Epithelial cell of esophagus (primary cell): ENCODE measurements at regions not wholly inside any gene's neighbourhood (a gene's known extent, or its start where the extent isn't known, plus 50 kb on each side); places are given as distances from the start of the nearest gene placed in this dataset.

ENCODE experiments used
- DNase-seq: peaks from one replicate; pipeline ENCODE4 v3.0.0; 2010; ENCODE audit warnings: low read depth
- H3K4me3 ChIP-seq: 2 replicates; pipeline ENCODE4 v1.5.1; 2011; ENCODE audit warnings: mild to moderate bottlenecking, low read length, control low read depth
- TF ChIP-seq, protein P1 (sequence below): IDR thresholded peaks from 2 replicates; pipeline ENCODE4 v1.5.1; 2011; ENCODE audit warnings: low read depth, mild to moderate bottlenecking, low read length, control low read depth, inconsistent platforms; ENCODE audit not compliant: insufficient read depth; ENCODE audit errors: missing control alignments

DNA sequence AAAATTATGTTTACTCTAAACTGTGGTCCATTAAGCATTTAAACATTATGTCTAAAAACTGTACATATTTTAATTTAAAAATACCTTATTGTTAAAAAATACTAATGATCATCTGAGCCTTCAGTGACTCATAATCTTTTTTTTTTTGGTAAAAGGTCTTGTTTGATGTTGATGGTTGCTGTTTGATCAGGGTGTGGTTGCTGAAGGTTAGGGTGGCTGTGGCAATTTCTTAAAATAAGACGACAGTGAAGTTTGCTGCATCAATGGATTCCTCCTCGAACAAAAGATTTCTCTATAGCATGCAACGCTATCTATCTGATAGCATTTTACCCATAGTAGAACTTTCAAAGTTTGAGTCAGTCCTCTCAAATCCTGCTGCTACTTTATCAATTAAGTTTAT lies 180.0 kb upstream of the AHR start:
- TF ChIP-seq, protein P1, sequence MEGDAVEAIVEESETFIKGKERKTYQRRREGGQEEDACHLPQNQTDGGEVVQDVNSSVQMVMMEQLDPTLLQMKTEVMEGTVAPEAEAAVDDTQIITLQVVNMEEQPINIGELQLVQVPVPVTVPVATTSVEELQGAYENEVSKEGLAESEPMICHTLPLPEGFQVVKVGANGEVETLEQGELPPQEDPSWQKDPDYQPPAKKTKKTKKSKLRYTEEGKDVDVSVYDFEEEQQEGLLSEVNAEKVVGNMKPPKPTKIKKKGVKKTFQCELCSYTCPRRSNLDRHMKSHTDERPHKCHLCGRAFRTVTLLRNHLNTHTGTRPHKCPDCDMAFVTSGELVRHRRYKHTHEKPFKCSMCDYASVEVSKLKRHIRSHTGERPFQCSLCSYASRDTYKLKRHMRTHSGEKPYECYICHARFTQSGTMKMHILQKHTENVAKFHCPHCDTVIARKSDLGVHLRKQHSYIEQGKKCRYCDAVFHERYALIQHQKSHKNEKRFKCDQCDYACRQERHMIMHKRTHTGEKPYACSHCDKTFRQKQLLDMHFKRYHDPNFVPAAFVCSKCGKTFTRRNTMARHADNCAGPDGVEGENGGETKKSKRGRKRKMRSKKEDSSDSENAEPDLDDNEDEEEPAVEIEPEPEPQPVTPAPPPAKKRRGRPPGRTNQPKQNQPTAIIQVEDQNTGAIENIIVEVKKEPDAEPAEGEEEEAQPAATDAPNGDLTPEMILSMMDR = no peak
- no peak overlapping the region for H3K4me3 ChIP-seq
- no peak for DNase-seq

DNA sequence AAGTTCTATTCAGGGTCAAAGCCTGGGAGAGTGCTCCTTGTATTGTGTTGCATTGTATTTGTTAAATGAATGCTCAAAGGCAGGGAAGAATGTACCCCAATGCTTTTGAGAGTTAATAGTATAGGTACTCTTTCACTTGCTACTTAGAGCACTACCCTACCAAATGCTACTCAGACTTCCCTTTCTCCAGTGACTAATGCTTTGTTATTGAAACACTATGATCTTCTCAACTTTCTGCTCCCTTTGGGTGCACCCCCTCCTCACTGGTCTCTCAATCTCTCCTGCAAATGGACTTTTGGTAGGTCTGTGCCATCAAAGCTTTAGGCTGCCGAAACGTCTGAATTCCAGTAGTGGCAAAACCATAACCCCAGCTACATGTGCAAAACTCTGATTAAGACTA lies 177.7 kb upstream of the AHR start:
- DNase-seq = no peak
- no peak overlapping the region for H3K4me3 ChIP-seq
- TF ChIP-seq, protein P1 = no peak

DNA sequence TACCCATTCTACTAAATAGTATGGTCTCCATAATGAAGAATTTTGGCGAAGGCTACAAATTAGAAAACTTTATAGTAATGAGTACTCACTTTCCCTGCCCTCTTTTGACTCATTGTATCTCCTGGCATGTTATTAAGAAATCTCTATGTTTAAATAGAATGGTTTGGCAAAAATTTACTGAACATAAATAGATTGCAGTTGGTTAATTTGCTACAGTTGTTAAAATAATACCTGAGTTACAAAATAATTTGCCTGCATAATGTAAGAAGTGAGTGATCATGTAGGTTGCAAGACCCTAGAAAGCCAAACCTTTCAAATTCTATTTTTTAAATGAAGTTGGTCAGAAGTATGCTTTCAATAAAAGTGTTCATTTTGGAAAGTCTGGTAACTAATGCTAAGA lies 176.8 kb upstream of the AHR start:
- TF ChIP-seq, protein P1 = no peak
- H3K4me3 ChIP-seq = no peak overlapping the region
- no peak for DNase-seq

DNA sequence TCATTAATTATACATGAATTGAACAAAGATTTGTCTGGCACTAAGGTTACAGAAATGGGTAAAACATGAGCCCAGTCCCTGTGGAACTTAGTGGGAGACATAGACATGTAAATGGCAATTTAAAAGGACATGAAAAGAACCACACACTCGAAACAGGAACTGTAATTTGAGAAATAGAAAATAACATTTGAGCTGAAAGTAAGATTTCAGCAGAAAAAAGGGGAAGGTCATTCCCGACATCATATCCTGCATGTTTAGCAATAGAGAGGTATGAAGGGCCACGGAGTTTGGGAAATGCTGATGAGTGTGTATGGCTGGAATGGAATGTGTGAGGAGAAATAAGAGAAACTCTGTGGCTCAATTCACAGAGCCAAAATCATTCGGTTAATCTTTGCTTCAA lies 175.4 kb upstream of the AHR start:
- TF ChIP-seq, protein P1 = no peak
- DNase-seq = peak; percentile 60
- no peak overlapping the region for H3K4me3 ChIP-seq

DNA sequence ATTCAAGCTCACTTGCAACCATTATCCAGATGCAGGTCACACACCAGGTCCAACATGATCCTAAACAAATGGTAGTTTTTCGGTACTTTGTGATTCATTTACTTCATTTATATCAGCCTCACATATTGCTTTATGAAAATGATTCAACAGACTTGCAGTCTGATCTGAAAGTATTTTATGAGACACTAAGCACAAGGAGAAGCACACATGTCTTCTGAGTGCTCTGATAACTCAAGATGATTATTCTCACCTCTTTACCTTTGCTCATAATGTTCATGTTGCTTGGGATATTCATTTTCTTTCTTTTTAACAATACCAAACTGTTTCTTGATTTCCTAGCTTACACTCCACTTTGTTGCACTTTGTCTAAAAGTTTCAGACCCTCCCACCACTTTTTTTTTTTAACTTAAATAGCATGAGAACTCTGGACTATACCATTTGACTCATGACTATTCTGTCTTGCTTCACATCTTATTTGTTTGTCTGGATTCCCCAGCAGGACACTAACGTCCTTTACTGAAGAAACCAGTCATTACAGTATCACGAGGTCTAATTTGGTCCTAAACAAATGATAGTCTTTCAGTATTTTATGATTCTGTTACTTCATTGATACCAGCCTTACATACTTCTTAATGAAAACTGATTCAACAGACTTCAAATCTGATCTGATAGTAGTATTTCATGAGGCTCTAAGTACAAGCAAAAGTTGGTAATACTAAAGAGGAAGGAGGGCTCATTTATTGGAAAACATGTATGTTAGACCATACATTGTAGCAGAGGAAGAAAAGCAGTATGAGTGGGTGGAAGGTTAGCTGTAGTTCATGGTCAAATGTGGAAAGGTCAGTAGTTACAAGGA lies 171.8 kb upstream of the AHR start:
- DNase-seq = no peak
- TF ChIP-seq, protein P1 = no peak

DNA sequence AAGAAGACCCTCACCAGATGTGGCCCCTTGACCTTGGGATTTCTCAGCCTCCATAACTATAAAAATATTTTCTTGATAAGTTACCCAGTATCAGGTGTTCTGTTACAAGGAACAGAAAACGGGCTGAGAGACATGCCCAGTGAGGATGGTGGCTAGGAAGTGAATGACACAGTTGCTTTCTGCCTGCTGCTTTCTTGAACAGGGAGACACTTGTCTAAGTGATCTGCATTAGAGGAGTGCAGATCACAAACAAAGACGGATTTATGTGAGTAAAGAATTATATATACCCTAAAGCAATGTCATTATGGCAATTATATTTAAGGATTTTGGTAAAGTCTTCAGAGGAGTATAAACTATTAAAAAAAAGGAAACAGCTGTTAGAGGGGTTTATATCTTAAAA lies 169.2 kb upstream of the AHR start:
- TF ChIP-seq, protein P1 = no peak
- no peak for DNase-seq
- H3K4me3 ChIP-seq = no peak overlapping the region

More for the DNA sequence above, 171.8 kb upstream of the AHR start:
- no peak overlapping the region for H3K4me3 ChIP-seq
